ENCODE measurements at regions not wholly inside any gene's neighbourhood (a gene's known extent, or its start where the extent isn't known, plus 50 kb on each side); places are given as distances from the start of the nearest gene placed in this dataset.
"Not testable (repeated sequence)": the region's sequence is repeated elsewhere in the genome, so short reads cannot be mapped to it uniquely, and the experiment has no call there.

GRCh38 chr4:130028552-130028951 is 932.6 kb downstream of the C4orf33 start:
- DNase-seq, result no peak

GRCh38 chr4:130029442-130029841 is 933.5 kb downstream of the C4orf33 start:
- DNase-seq, result no peak

GRCh38 chr4:130031858-130032257 is 935.9 kb downstream of the C4orf33 start:
- no peak for DNase-seq

GRCh38 chr4:130033657-130034056 is 937.7 kb downstream of the C4orf33 start:
- DNase-seq, result not testable (repeated sequence)

- no peak for DNase-seq
These were observed 938.9 kb downstream of the C4orf33 start for GRCh38 chr4:130034876-130035275.

- no peak for DNase-seq
These were observed 939.4 kb downstream of the C4orf33 start for GRCh38 chr4:130035391-130035790.

- DNase-seq, result not testable (repeated sequence)
These were observed 941.9 kb downstream of the C4orf33 start for GRCh38 chr4:130037866-130038265.

GRCh38 chr4:130038540-130038939 is 942.6 kb downstream of the C4orf33 start:
- DNase-seq, result not testable (repeated sequence)

GRCh38 chr4:130043732-130044160 is 947.8 kb downstream of the C4orf33 start:
- DNase-seq, result no peak

GRCh38 chr4:130044788-130045531 is 949.0 kb downstream of the C4orf33 start:
- no peak for DNase-seq

GRCh38 chr4:130053723-130054122 is 957.8 kb downstream of the C4orf33 start:
- DNase-seq, result no peak

- DNase-seq, result no peak
These were observed 959.0 kb downstream of the C4orf33 start for GRCh38 chr4:130054908-130055307.

- no peak for DNase-seq
These were observed 960.3 kb downstream of the C4orf33 start for GRCh38 chr4:130056286-130056685.

- no peak for DNase-seq
These were observed 968.5 kb downstream of the C4orf33 start for GRCh38 chr4:130064471-130064870.

GRCh38 chr4:130067419-130067818 is 971.5 kb downstream of the C4orf33 start:
- DNase-seq, result no peak

GRCh38 chr4:130068072-130068471 is 972.1 kb downstream of the C4orf33 start:
- DNase-seq, result no peak

- DNase-seq, result no peak
These were observed 975.8 kb downstream of the C4orf33 start for GRCh38 chr4:130071746-130072145.

- DNase-seq, result no peak
These were observed 977.3 kb downstream of the C4orf33 start for GRCh38 chr4:130073145-130073790.

GRCh38 chr4:130074096-130074495 is 978.1 kb downstream of the C4orf33 start:
- DNase-seq, result no peak

- DNase-seq, result no peak
These were observed 981.3 kb downstream of the C4orf33 start for GRCh38 chr4:130077275-130077674.

- not testable (repeated sequence) for DNase-seq
These were observed 983.1 kb downstream of the C4orf33 start for GRCh38 chr4:130079027-130079426.

- no peak for DNase-seq
These were observed 985.0 kb downstream of the C4orf33 start for GRCh38 chr4:130080872-130081451.

GRCh38 chr4:130090427-130090826 is 994.5 kb downstream of the C4orf33 start:
- no peak for DNase-seq

All from activated gamma-delta T cell treated with Interleukin-2 at 50 U/mL for 16 hours (primary cell).